GM21529 (cell line): ENCODE measurements at regions not wholly inside any gene's neighbourhood (a gene's known extent, or its start where the extent isn't known, plus 50 kb on each side); places are given as distances from the start of the nearest gene placed in this dataset.
"Not testable (repeated sequence)": the region's sequence is repeated elsewhere in the genome, so short reads cannot be mapped to it uniquely, and the experiment has no call there.

Source experiments
- ATAC-seq: cut with Tn5 transposase; IDR thresholded peaks from one replicate; pipeline ENCODE4 v1.9.1; 2021; ENCODE audit not compliant: unreplicated experiment

GRCh38 chr7:84941936-84942335 is 244.9 kb downstream of the SEMA3D start:
- ATAC-seq: no peak

DNA sequence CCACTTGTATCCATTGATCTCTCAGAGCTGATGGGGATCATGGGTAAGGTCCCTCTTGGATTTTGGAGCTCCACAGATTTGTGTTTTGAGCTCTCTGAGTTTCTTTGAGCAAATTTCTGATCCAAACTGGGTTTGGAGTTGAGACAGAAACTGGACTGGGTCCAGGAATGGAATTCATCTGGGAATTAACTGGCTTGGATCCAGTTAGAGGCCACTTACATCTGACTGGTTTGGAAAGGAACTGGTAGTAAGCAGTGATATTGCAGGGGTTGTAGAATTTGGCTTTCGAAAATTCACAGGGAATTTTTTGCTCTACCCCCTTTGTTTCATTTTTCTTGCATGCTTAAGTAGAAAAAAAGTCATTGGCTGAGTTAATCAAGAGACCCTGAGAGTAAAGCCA is 245.6 kb downstream of the SEMA3D start:
- ATAC-seq: no peak

- no peak for ATAC-seq
Measured at GRCh38 chr7:84939888-84940287, 247.0 kb downstream of the SEMA3D start.

DNA sequence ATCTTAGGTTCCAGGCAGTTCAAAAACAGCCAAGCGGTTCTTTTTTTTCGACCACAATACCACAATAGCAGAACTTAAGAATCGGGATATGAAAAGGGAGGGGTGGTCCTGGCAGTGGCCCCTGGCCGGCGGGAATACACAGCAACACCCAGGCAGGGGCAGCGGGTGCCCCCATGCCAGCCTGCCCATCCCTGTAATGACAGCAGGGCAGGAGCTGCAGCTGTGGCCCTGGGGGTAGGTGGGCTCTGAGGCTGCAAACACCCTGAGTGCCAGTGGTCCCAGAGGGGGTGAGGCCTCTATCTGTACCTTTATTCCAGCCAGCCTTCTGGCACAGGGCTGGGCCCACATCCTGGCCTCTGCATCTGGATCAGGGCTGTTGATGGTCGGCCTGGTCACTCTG is 247.4 kb downstream of the SEMA3D start:
- no peak for ATAC-seq

GRCh38 chr7:84924353-84924752 is 262.5 kb downstream of the SEMA3D start:
- ATAC-seq: no peak

DNA sequence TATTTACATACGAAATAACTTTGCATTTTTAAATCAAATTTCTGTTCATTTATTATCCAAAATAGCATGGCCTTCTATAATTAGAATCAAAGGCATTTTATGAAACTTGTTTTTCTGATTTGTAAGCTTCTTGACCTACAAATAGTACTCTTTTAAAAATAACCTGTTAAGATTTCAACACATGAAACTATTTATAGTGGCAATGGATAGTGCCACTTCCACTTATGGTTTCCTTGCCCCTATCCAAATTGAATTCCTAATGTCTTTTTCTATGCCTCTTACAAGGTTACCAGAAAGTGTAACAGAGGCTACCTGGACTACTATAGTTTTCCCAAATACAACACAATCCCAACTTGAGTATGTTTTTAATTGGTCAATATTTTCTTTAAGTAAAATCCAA is 263.5 kb downstream of the SEMA3D start:
- no peak for ATAC-seq

- no peak for ATAC-seq
Measured at GRCh38 chr7:84921154-84921553, 265.7 kb downstream of the SEMA3D start.

DNA sequence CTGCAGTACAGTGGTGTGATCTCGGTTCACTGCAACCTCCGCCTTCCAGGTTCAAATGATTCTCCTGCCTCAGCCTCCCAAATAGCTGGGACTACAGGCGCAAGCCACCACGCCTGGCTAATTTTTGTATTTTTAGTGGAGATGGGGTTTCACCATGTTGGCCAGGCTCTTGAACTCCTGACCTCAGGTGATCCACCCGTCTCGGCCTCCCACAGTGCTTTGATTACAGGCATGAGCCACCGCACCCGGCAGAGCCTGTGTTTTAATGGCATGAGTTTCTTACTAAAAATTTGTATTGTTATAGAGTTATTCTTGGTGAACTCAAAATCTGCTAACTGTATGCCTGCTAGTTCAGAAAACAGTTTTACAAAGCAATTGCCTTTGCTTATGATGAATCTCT is 269.9 kb downstream of the SEMA3D start:
- not testable (repeated sequence) for ATAC-seq

DNA sequence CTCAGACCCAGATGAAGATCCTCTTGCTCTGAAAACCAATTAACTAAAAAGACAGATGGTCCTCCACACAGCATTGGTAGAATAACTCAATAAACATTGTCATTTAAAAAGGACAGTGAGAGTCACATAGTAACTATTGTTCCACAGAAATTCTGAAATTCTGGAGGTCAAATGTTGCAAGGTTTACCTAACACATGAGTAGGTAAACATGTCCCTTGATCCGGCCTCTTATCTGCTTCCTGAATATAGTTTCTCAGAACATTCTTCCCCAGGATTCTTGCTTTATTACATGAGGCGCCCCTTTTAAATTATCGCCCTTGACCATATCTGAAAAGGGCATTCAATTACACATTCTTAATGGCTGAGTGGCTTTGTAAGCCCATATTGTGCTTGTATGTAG is 270.7 kb downstream of the SEMA3D start:
- no peak for ATAC-seq

DNA sequence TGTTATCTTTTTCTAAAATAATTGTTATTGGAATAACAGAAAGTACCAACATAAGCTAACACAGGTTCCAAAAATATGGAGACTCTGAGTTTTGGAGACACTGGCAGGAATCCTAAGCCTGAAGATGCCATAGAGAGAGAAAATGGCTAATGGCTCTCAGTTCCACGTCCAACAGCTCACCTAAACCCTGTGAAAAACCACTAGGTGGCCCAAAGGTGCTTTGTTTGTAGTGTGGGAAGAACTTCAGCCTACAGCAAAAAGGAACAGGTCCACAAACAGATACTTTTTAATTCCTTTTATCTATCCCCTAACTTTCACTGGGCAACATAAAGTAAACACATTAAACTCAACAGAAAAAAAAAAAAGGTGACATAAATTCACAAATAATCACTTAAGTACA is 272.3 kb downstream of the SEMA3D start:
- no peak for ATAC-seq

DNA sequence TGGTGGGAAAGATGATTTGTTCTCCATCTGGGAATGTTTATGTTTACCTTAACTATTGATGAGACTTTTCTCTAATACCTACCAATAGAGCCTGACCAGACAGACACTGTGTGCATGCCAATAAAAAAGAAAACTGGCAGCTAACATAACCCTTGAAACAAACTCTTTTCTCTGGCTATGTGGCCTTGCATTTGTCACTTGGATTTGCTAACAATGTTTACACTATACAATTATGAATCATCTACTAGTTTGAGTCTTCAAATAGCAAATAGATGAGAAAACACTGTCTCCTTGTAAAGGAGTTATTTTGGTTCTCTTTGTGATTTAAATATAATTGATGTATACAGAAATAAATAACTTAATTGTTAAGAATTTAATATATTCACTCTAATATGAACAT is 273.1 kb downstream of the SEMA3D start:
- no peak for ATAC-seq

- no peak for ATAC-seq
Measured at GRCh38 chr7:84912993-84913635, 273.7 kb downstream of the SEMA3D start.

GRCh38 chr7:84912537-84912936 is 274.3 kb downstream of the SEMA3D start:
- no peak for ATAC-seq

DNA sequence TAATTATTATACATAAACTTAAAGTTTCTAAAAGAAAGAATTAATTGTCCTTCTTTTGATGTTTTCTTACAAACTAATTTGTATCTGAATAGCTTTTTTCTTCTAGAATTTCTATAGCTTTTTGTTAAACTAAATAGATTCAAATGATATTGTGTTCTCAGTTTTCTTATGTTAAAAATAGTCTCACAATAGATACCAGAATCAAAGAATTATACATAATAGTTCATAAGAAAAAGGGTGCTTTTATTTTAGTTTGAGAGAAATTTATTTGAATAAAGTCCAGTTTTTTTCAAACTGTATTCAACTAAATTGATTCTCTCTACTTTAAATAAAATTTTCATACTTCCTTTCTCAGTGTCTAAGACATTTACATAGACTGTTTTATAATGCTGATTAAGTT is 274.8 kb downstream of the SEMA3D start:
- no peak for ATAC-seq

DNA sequence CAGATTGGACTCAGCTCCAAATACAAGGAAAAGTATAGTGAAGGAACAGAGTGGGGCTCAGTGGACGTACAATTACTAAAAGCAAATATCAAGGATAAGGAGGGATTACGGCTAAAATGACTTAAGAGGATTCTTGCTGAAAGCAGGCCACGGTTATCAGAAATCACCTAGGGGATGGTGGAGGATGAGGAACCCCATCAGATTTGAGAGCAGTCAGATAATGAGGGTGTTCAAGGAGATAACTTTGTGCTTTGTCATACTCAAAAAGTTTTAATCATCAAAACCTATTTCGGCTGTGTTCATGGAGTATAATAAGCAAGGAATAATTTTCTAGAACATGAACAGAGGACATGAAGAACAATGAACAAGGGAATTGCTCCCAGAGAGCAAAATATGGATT is 275.8 kb downstream of the SEMA3D start:
- no peak for ATAC-seq

GRCh38 chr7:84910322-84910721 is 276.5 kb downstream of the SEMA3D start:
- ATAC-seq: not testable (repeated sequence)

- no peak for ATAC-seq
Measured at GRCh38 chr7:84908196-84908793, 278.6 kb downstream of the SEMA3D start.

GRCh38 chr7:84906889-84907288 is 280.0 kb downstream of the SEMA3D start:
- ATAC-seq: no peak

DNA sequence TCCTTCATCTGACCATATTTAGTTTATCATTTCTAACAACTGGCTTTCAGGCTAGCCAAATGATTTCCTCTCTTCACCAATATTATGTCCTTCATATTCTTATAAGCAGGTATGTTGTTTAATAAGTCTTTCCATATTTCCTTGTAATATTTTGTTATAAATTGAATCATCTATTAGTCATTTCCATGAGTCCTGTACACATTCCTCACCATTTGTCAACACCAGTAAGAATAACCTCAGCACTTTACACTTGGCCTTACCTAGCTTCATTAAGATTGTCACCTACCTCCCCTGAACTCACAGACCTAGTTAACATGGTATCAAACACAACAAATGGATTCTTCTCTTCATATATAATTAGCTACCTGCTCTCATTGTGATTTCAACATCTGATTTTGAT is 282.3 kb downstream of the SEMA3D start:
- ATAC-seq: no peak

GRCh38 chr7:84901366-84901765 is 285.5 kb downstream of the SEMA3D start:
- ATAC-seq: no peak

DNA sequence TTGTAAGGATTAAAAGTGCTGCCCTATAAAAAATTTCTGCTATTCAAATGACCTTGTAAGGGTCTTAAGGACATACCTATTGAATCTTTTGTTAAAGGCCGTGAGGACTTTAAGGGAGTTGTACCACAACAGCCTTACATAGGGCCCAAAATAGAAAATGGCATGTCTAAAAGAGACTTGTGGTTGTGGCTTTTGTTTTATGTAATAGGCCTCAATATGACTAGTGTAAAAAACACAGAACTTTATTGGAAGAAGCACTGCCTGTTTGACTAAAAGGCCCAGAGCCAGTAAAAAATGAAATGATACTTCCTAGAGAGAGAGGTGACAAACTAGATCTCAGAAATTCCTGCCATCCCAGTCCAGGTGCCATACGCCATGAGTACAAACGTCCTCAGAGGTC is 286.6 kb downstream of the SEMA3D start:
- no peak for ATAC-seq

DNA sequence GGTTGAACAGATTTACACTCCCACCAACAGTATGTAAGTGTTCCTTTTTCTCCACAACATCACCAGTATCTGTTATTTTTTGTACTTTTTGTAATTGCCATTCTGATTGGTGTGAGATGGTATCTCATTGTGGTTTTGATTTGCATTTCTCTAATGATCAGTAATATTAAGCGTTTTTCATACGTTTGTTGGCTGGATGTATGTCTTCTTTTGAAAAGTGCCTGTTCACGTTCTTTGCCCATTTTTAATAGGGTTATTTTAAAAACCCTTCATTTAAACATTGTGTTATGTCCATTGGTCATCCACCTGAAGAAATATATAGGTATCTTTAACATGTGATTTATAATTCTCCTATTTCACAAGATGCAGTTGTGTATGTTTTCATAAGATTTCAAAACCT is 291.3 kb downstream of the SEMA3D start:
- ATAC-seq: no peak

- ATAC-seq: not testable (repeated sequence)
Measured at GRCh38 chr7:84883570-84883969, 303.3 kb downstream of the SEMA3D start.
